ENCODE measurements at regions not wholly inside any gene's neighbourhood (a gene's known extent, or its start where the extent isn't known, plus 50 kb on each side); places are given as distances from the start of the nearest gene placed in this dataset.

GRCh38 chr5:68432682-68433081, 217.1 kb downstream of the PIK3R1 start:
- no peak for TF ChIP-seq CTCF (IDR thresholded peaks at IDR 0.05)

GRCh38 chr5:68433526-68433922, 218.0 kb downstream of the PIK3R1 start:
- TF ChIP-seq CTCF (IDR thresholded peaks at IDR 0.05) = no peak

- no peak for TF ChIP-seq CTCF (IDR thresholded peaks at IDR 0.05)
Measured at GRCh38 chr5:68433923-68434879, 218.6 kb downstream of the PIK3R1 start.

- TF ChIP-seq CTCF (IDR thresholded peaks at IDR 0.05) = no peak
Measured at GRCh38 chr5:68435611-68436010, 220.1 kb downstream of the PIK3R1 start.

GRCh38 chr5:68436686-68437520, 221.3 kb downstream of the PIK3R1 start:
- no peak for TF ChIP-seq CTCF (IDR thresholded peaks at IDR 0.05)

- no peak for TF ChIP-seq CTCF (IDR thresholded peaks at IDR 0.05)
Measured at GRCh38 chr5:68438876-68439275, 223.3 kb downstream of the PIK3R1 start.

- no peak for TF ChIP-seq CTCF (IDR thresholded peaks at IDR 0.05)
Measured at GRCh38 chr5:68440245-68440644, 224.7 kb downstream of the PIK3R1 start.
